Immature natural killer cell (primary cell): ENCODE measurements at regions not wholly inside any gene's neighbourhood (a gene's known extent, or its start where the extent isn't known, plus 50 kb on each side); places are given as distances from the start of the nearest gene placed in this dataset.
"Not testable (repeated sequence)": the region's sequence is repeated elsewhere in the genome, so short reads cannot be mapped to it uniquely, and the experiment has no call there.

ENCODE experiments used
- DNase-seq, 3 donors: peaks; one replicate each; pipeline ENCODE4 v3.0.0; 2022; ENCODE audit warnings: mixed read lengths in 1 of 3
- H3K27ac Mint-ChIP-seq, 6 donors: one replicate each; pipeline ENCODE4 v1.8.0; 2020; ENCODE audit warnings: mixed read lengths in 6 of 6, mild to moderate bottlenecking in 5 of 6, inconsistent platforms in 4 of 6, moderate library complexity in 3 of 6
- H3K27me3 Mint-ChIP-seq, 3 donors: one replicate each; pipeline ENCODE4 v1.8.0; 2020 to 2021; ENCODE audit warnings: low read depth in 3 of 3, mild to moderate bottlenecking in 3 of 3, mixed read lengths in 3 of 3, moderate library complexity in 3 of 3, inconsistent platforms in 1 of 3
- H3K36me3 Mint-ChIP-seq, 3 donors: one replicate each; pipeline ENCODE4 v1.8.0; 2020; ENCODE audit warnings: mixed read lengths in 3 of 3, inconsistent platforms in 2 of 3, mild to moderate bottlenecking in 2 of 3
- H3K4me1 Mint-ChIP-seq, 2 donors: one replicate each; pipeline ENCODE4 v1.8.0; 2020; ENCODE audit warnings: inconsistent platforms in 2 of 2, mild to moderate bottlenecking in 2 of 2, mixed read lengths in 2 of 2, moderate library complexity in 1 of 2
- H3K4me3 Mint-ChIP-seq, 5 donors: one replicate each; pipeline ENCODE4 v1.8.0; 2020; ENCODE audit warnings: mild to moderate bottlenecking in 5 of 5, mixed read lengths in 5 of 5, inconsistent platforms in 3 of 5, moderate library complexity in 3 of 5
- H3K9me3 Mint-ChIP-seq, 6 donors: one replicate each; pipeline ENCODE4 v1.8.0; 2020; ENCODE audit warnings: mild to moderate bottlenecking in 6 of 6, mixed read lengths in 6 of 6, inconsistent platforms in 4 of 6, moderate library complexity in 3 of 6

DNA sequence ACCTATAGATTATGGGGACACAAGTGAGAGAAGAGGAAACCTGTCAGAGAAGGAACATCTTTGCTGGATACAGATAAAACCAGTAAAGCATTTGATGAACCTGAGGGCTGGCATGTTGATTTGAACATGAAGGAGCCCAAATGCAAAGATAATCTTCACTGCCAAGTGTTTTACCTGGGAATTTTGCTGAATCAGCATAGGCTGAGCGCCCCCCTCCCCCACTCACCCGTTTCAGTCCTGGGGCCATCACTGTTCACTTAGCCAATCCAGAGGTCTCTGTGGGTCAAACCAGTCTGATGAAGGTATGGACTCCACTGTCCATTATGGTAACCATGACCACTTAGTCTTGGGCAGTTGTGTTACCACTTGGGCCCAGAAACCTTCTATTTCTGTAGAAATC, 466.0 kb upstream of the GRM7 start:
- no peak for DNase-seq
- Mint-ChIP-seq H3K27ac (no peak overlapping the region), H3K36me3 (no peaks in the 10 kb centered on the region), H3K27me3 (peaks cover 0 to 2% (median 1%) of the 10 kb centered on the region in 3 donors), H3K4me1 (no peaks in the 10 kb centered on the region), H3K4me3 (no peak overlapping the region), H3K9me3 (peaks cover 11 to 44% (median 16%) of the 10 kb centered on the region in 6 donors)

GRCh38 chr3:6396631-6397030, 464.3 kb upstream of the GRM7 start:
- no peaks in the 10 kb centered on the region for H3K36me3 Mint-ChIP-seq
- H3K4me3 Mint-ChIP-seq = no peak overlapping the region

GRCh38 chr3:6402666-6403065, 458.2 kb upstream of the GRM7 start:
- H3K4me3 Mint-ChIP-seq, H3K27ac Mint-ChIP-seq, H3K4me1 Mint-ChIP-seq, H3K36me3 Mint-ChIP-seq, H3K27me3 Mint-ChIP-seq, DNase-seq: not testable (repeated sequence)
- peaks cover 10 to 29% (median 15%) of the 10 kb centered on the region in 6 donors for H3K9me3 Mint-ChIP-seq

More at GRCh38 chr3:6396631-6397030, 464.3 kb upstream of the GRM7 start:
- Mint-ChIP-seq H3K4me1 (no peaks in the 10 kb centered on the region), H3K9me3 (peaks cover 11 to 42% (median 16%) of the 10 kb centered on the region in 6 donors), H3K27me3 (peaks cover 0 to 2% (median 1%) of the 10 kb centered on the region in 3 donors), H3K27ac (no peak overlapping the region)
- DNase-seq = no peak

- not testable (repeated sequence) for H3K4me1 Mint-ChIP-seq, H3K4me3 Mint-ChIP-seq, H3K27ac Mint-ChIP-seq, DNase-seq, H3K27me3 Mint-ChIP-seq, H3K36me3 Mint-ChIP-seq
- H3K9me3 Mint-ChIP-seq = peaks cover 6 to 16% (median 9%) of the 10 kb centered on the region in 6 donors
Measured at GRCh38 chr3:6406923-6407322, 454.0 kb upstream of the GRM7 start.

- Mint-ChIP-seq H3K4me3 (no peak overlapping the region), H3K9me3 (peaks cover 4 to 26% (median 8%) of the 10 kb centered on the region in 6 donors), H3K27ac (no peak overlapping the region), H3K27me3 (no peaks in the 10 kb centered on the region), H3K4me1 (no peaks in the 10 kb centered on the region), H3K36me3 (no peaks in the 10 kb centered on the region)
- no peak for DNase-seq
Measured at GRCh38 chr3:6416049-6416661, 444.8 kb upstream of the GRM7 start.

DNA sequence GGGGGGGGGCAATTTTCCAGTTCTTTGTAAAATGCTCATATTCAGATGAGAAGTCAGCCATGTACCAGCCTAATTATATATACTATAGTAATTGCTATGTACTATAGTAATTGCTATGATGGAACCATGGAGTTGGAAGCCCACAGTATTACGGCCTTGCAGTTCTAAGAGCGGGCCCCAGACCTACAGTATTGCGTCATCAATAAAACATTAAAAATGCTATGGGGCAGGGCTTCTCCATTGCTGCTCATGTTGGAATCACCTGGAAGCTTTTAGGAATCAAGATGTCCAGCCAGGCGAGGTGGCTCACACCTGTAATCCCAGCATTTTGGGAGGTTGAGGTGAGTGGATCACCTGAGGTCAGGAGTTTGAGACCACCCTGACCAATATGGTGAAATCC, 443.7 kb upstream of the GRM7 start:
- Mint-ChIP-seq H3K27me3 (no peaks in the 10 kb centered on the region), H3K4me1 (no peaks in the 10 kb centered on the region), H3K4me3 (no peak overlapping the region), H3K27ac (no peak overlapping the region), H3K36me3 (no peaks in the 10 kb centered on the region), H3K9me3 (peaks cover 4 to 35% (median 9%) of the 10 kb centered on the region in 6 donors)
- no peak for DNase-seq

- Mint-ChIP-seq H3K27ac (no peak overlapping the region), H3K36me3 (no peaks in the 10 kb centered on the region), H3K4me1 (no peaks in the 10 kb centered on the region), H3K4me3 (no peak overlapping the region), H3K27me3 (no peaks in the 10 kb centered on the region), H3K9me3 (peaks cover 8 to 32% (median 11%) of the 10 kb centered on the region in 6 donors)
- no peak for DNase-seq
Measured at GRCh38 chr3:6418485-6418884, 442.4 kb upstream of the GRM7 start.

DNA sequence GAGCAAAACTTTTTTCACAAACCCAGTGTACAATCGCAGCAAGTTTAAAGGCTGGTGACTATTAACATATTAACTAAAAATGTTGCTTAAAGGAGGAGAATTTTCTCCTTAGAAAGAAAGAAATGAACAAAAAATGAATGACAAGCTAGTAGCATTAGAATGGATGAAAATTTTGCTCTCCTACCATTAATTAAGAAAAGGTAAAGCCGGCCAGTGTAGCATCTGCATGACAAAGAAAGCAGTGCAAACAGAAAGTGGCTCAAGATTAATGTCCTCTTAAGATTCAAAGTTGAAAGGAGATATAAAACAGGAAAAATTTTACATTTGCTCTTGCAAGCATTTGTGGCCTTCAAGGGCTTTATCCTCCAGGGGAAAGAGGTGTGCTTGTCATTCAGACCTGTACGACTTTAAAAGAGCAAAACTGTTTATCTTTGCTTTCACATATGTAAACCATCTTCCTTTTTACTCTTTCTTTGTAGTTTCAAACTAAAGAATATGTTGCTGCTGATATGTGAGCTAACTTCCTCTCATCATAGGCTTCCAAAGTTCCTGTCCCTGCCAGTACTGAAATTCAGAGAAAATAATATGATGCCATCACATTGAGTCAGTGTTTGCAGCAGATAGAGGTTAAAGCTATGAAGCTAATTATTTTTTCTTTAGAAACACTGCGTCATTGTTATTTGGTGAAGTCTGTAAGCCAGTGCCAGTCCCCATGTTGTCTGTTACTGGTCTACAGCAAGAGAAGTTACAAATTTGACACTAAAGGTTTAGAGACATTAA, 439.1 kb upstream of the GRM7 start:
- Mint-ChIP-seq H3K36me3 (peaks cover 0 to 4% (median 0%) of the 10 kb centered on the region in 3 donors), H3K27me3 (no peaks in the 10 kb centered on the region), H3K4me3 (no peak overlapping the region), H3K4me1 (no peaks in the 10 kb centered on the region), H3K9me3 (peaks cover 10 to 42% (median 26%) of the 10 kb centered on the region in 6 donors), H3K27ac (no peak overlapping the region)
- no peak for DNase-seq

DNA sequence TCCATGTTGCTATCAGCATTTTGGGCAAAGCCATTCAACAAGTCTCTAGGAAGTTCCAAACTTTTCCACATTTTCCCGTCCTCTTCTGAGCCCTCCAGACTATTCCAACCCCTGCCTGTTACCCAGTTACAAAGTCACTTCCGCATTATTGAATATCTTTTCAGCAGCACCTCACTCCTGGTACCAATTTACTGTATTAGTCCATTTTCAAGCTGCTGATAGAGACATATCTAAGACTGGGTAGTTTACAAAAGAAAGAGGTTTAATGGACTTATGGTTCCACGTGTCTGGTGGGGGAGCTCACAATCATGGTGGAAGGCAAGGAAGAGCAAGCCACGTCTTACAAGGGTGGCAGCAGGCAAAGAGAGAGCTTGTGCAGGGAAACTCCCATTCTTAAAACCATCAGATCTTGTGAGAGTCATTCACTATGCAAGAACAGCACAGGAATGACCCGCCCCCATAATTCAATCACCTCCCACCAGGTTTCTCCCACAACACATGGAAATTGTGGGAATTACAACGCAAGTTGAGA, 435.6 kb upstream of the GRM7 start:
- no peak for DNase-seq
- no peak overlapping the region for H3K27ac Mint-ChIP-seq
- H3K27me3 Mint-ChIP-seq = peaks cover 0 to 1% (median 0%) of the 10 kb centered on the region in 3 donors
- H3K4me1 Mint-ChIP-seq = no peaks in the 10 kb centered on the region
- no peak overlapping the region for H3K4me3 Mint-ChIP-seq
- H3K9me3 Mint-ChIP-seq = peaks cover 11 to 60% (median 30%) of the 10 kb centered on the region in 6 donors
- H3K36me3 Mint-ChIP-seq = peaks cover 0 to 4% (median 0%) of the 10 kb centered on the region in 3 donors

DNA sequence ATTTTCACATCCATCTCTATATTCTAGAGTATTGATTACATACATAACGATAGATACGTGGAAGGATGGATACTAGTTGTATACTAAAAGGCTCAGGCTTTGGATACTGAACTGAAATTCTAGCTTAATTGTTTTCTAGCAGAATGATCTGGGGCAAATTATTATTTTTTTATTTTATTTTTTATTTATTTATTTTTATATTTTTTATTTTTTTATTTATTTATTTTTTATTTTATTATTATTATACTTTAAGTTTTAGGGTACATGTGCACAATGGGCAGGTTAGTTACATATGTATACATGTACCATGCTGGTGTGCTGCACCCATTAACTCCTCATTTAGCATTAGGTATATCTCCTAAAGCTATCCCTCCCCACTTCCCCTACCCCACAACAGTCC, 432.6 kb upstream of the GRM7 start:
- not testable (repeated sequence) for H3K27ac Mint-ChIP-seq, DNase-seq, H3K27me3 Mint-ChIP-seq, H3K36me3 Mint-ChIP-seq, H3K4me1 Mint-ChIP-seq, H3K4me3 Mint-ChIP-seq
- peaks cover 12 to 58% (median 29%) of the 10 kb centered on the region in 6 donors for H3K9me3 Mint-ChIP-seq

- no peak overlapping the region for H3K4me3 Mint-ChIP-seq
- no peak overlapping the region for H3K27ac Mint-ChIP-seq
Measured at GRCh38 chr3:6435951-6436350, 425.0 kb upstream of the GRM7 start.

DNA sequence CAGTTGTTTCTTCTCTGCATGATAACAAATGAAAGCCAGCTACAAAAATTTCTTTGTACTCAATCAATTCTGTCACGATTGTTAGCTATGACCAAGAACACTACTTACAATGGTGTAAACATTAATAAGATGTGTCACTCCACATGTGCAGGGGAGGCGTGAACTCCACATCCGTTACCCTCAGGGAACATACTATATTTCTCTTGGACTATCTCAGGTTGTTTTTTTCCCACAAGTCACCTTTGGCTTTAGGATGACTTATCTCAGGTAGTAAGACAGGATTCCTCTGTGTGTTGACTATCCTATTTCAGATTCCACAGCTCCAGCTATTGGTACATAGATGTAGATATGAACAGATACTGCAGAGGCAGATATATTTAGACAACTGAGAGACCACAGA, 423.3 kb upstream of the GRM7 start:
- Mint-ChIP-seq H3K9me3 (peaks cover 7 to 30% (median 11%) of the 10 kb centered on the region in 6 donors), H3K27me3 (peaks cover 0 to 2% (median 0%) of the 10 kb centered on the region in 3 donors), H3K36me3 (peaks cover 0 to 7% (median 0%) of the 10 kb centered on the region in 3 donors), H3K27ac (no peak overlapping the region), H3K4me3 (no peak overlapping the region), H3K4me1 (no peaks in the 10 kb centered on the region)
- no peak for DNase-seq

More at GRCh38 chr3:6435951-6436350, 425.0 kb upstream of the GRM7 start:
- DNase-seq = no peak
- H3K4me1 Mint-ChIP-seq = no peaks in the 10 kb centered on the region
- peaks cover 6 to 32% (median 12%) of the 10 kb centered on the region in 6 donors for H3K9me3 Mint-ChIP-seq
- H3K27me3 Mint-ChIP-seq = no peaks in the 10 kb centered on the region
- H3K36me3 Mint-ChIP-seq = peaks cover 0 to 7% (median 3%) of the 10 kb centered on the region in 3 donors

DNA sequence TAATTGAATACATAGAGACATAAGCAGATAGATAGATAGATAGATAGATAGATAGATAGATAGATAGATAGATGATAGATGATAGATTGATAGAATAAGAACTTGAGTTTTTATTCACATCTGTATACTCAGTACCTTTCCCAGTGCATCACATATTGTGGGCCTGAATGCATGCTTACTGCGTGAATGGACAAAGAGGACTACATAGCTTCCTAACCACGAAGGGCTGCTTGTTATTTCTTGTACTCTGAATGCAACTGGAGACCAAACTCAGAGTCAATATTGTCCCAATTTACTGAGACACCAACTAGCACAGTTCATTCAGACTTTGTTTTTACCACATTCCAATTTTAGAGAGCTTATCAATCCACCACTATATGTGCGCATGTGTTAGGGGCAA, 422.9 kb upstream of the GRM7 start:
- Mint-ChIP-seq H3K4me3 (no peak overlapping the region), H3K27ac (no peak overlapping the region), H3K36me3 (peaks cover 0 to 5% (median 0%) of the 10 kb centered on the region in 3 donors)

GRCh38 chr3:6439226-6439625, 421.7 kb upstream of the GRM7 start:
- Mint-ChIP-seq H3K4me1 (no peaks in the 10 kb centered on the region), H3K27me3 (peaks cover 0 to 2% (median 0%) of the 10 kb centered on the region in 3 donors), H3K27ac (no peak overlapping the region), H3K36me3 (no peaks in the 10 kb centered on the region), H3K9me3 (peaks cover 6 to 20% (median 8%) of the 10 kb centered on the region in 6 donors), H3K4me3 (no peak overlapping the region)
- no peak for DNase-seq

More for the DNA sequence above, 422.9 kb upstream of the GRM7 start:
- Mint-ChIP-seq H3K4me1 (no peaks in the 10 kb centered on the region), H3K9me3 (peaks cover 7 to 28% (median 11%) of the 10 kb centered on the region in 6 donors), H3K27me3 (peaks cover 0 to 2% (median 0%) of the 10 kb centered on the region in 3 donors)
- DNase-seq = no peak
